ENCODE measurements at regions not wholly inside any gene's neighbourhood (a gene's known extent, or its start where the extent isn't known, plus 50 kb on each side); places are given as distances from the start of the nearest gene placed in this dataset.

DNA sequence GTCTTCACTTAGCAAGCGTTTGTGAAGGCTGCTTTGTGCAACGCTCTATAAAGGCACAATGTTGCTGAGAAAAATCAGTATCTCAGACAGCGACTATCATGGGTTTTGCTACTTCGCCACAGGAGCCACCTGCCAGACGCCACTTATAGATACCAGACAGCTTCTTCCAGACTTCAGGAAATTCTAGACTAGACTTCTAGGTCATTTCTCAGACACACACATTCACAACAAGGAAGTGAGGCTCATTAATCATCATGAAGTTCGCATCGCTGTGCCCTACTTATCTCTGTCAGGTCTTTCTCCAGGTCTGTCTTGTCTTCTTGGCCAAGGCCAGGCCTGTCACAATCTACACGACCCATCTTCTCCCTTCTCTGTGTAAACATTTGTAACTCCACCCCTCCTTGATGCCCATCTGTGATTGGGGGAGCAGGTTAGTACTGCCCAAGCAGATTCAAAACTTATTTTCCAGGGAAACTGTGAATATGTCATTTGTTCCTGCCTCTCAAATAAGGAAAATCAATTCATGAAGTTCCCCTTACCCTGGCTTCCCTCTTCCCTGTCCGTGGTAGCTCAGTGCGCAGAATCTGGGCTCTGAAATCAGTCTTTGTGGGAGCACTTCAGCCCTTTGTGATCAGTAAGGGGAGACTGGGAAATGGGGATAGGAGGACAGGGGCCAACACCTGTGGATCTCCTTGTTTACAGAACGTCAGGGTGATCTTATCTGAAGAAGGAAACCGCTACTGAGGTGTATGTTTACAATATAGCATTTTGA is 115.5 kb downstream of the TNFAIP3 start:
- TF ChIP-seq, protein P1, sequence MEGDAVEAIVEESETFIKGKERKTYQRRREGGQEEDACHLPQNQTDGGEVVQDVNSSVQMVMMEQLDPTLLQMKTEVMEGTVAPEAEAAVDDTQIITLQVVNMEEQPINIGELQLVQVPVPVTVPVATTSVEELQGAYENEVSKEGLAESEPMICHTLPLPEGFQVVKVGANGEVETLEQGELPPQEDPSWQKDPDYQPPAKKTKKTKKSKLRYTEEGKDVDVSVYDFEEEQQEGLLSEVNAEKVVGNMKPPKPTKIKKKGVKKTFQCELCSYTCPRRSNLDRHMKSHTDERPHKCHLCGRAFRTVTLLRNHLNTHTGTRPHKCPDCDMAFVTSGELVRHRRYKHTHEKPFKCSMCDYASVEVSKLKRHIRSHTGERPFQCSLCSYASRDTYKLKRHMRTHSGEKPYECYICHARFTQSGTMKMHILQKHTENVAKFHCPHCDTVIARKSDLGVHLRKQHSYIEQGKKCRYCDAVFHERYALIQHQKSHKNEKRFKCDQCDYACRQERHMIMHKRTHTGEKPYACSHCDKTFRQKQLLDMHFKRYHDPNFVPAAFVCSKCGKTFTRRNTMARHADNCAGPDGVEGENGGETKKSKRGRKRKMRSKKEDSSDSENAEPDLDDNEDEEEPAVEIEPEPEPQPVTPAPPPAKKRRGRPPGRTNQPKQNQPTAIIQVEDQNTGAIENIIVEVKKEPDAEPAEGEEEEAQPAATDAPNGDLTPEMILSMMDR (IDR thresholded peaks at IDR 0.05 in 8 of 11, conservative IDR thresholded peaks at IDR 0.05 in 3 of 11), result no peak
- TF ChIP-seq POLR2A (IDR thresholded peaks at IDR 0.05) (no peak), POLR2AphosphoS5 (IDR thresholded peaks at IDR 0.05) (no peak)
